Liver (tissue), 8 donors: ENCODE measurements at regions not wholly inside any gene's neighbourhood (a gene's known extent, or its start where the extent isn't known, plus 50 kb on each side); places are given as distances from the start of the nearest gene placed in this dataset.
A peak's percentile ranks its signal among the peaks of the same experiment; 100 is the strongest.

Experiments used
- DNase-seq: peaks from one replicate; pipeline ENCODE4 v3.0.0-alpha.2; 2017; ENCODE audit warnings: low spot score
- H3K27ac ChIP-seq, 2 donors: one replicate each; pipeline ENCODE4 v1.7.0; 2013; ENCODE audit warnings: inconsistent platforms in 2 of 2, low read length in 2 of 2, control low read depth in 1 of 2, low read depth in 1 of 2, mild to moderate bottlenecking in 1 of 2
- H3K27me3 ChIP-seq, 4 donors: one replicate each; pipeline versions ENCODE4 v1.6.1 to v1.7.0; 2013; ENCODE audit warnings: low read length in 3 of 4, inconsistent platforms in 1 of 4, mild to moderate bottlenecking in 1 of 4, moderate library complexity in 1 of 4; ENCODE audit not compliant: control insufficient read depth in 4 of 4, insufficient read depth in 4 of 4
- H3K36me3 ChIP-seq, 4 donors: one replicate each; pipeline versions ENCODE4 v1.6.1 to v1.7.0; 2013; ENCODE audit warnings: low read length in 3 of 4, mild to moderate bottlenecking in 3 of 4, low read depth in 1 of 4, moderate library complexity in 1 of 4; ENCODE audit not compliant: control insufficient read depth in 4 of 4, insufficient read depth in 3 of 4
- H3K4me1 ChIP-seq, 4 donors: one replicate each; pipeline versions ENCODE4 v1.6.1 to v1.7.0; 2013; ENCODE audit warnings: low read length in 3 of 4, mild to moderate bottlenecking in 3 of 4, moderate library complexity in 1 of 4; ENCODE audit not compliant: control insufficient read depth in 4 of 4, insufficient read depth in 4 of 4
- H3K4me3 ChIP-seq, 3 donors: one replicate each; pipeline versions ENCODE4 v1.6.1 to v1.7.0; 2013; ENCODE audit warnings: low read length in 3 of 3, control low read depth in 1 of 3, low read depth in 1 of 3, mild to moderate bottlenecking in 1 of 3
- H3K9ac ChIP-seq, 2 donors: one replicate each; pipeline ENCODE4 v1.7.0; 2013; ENCODE audit warnings: low read length in 2 of 2, mild to moderate bottlenecking in 2 of 2, moderate library complexity in 2 of 2, control low read depth in 1 of 2, low read depth in 1 of 2
- H3K9me3 ChIP-seq, 4 donors: one replicate each; pipeline versions ENCODE4 v1.6.1 to v1.7.0; 2013; ENCODE audit warnings: low read length in 3 of 4; ENCODE audit not compliant: control insufficient read depth in 4 of 4
- CTCF ChIP-seq: fragments of 150-350 bp; IDR thresholded peaks from 2 replicates; pipeline ENCODE4 v1.5.1; 2017; ENCODE audit warnings: improper control_type of control experiment, low read depth, low read length; ENCODE audit not compliant: missing input control
- EGR1 ChIP-seq, 2 donors: IDR thresholded peaks; 2 replicates each; pipeline ENCODE4 v1.6.1; 2016 to 2018; ENCODE audit warnings: antibody characterized with exemption in 2 of 2, low read depth in 2 of 2
- FOXA1 ChIP-seq: IDR thresholded peaks from 2 replicates; pipeline ENCODE4 v1.6.1; 2016; ENCODE audit warnings: antibody characterized with exemption
- FOXA2 ChIP-seq: IDR thresholded peaks from 2 replicates; pipeline ENCODE4 v1.6.1; 2016; ENCODE audit warnings: antibody characterized with exemption
- GABPA ChIP-seq, 2 donors: IDR thresholded peaks in 1 of 2; conservative IDR thresholded peaks in 1 of 2; 2 replicates each; pipeline ENCODE4 v1.6.1; 2016; ENCODE audit warnings: antibody characterized with exemption in 2 of 2, mild to moderate bottlenecking in 1 of 2, moderate library complexity in 1 of 2
- HNF4A ChIP-seq, 2 donors: conservative IDR thresholded peaks; 2 replicates each; pipeline ENCODE4 v1.6.1; 2016; ENCODE audit warnings: antibody characterized with exemption in 2 of 2, mild to moderate bottlenecking in 2 of 2
- HNF4G ChIP-seq: IDR thresholded peaks from 2 replicates; pipeline ENCODE4 v1.6.1; 2016; ENCODE audit warnings: antibody characterized with exemption
- JUND ChIP-seq, 2 donors: IDR thresholded peaks; 2 replicates each; pipeline ENCODE4 v1.6.1; 2016; ENCODE audit warnings: antibody characterized with exemption in 2 of 2
- MAX ChIP-seq: IDR thresholded peaks from 2 replicates; pipeline ENCODE4 v1.6.1; 2016; ENCODE audit warnings: antibody characterized with exemption
- NR2F2 ChIP-seq: IDR thresholded peaks from 2 replicates; pipeline ENCODE4 v1.6.1; 2016; ENCODE audit warnings: antibody characterized with exemption
- RAD21 ChIP-seq, 2 donors: IDR thresholded peaks; 2 replicates each; pipeline ENCODE4 v1.6.1; 2016; ENCODE audit warnings: antibody characterized with exemption in 2 of 2, mild to moderate bottlenecking in 2 of 2
- REST ChIP-seq: IDR thresholded peaks from 2 replicates; pipeline ENCODE4 v1.6.1; 2016; ENCODE audit warnings: antibody characterized with exemption, mild to moderate bottlenecking
- RXRA ChIP-seq, 2 donors: IDR thresholded peaks; 2 replicates each; pipeline ENCODE4 v1.6.1; 2017 to 2018; ENCODE audit warnings: antibody characterized with exemption in 2 of 2, mild to moderate bottlenecking in 1 of 2
- SP1 ChIP-seq: IDR thresholded peaks from 2 replicates; pipeline ENCODE4 v1.6.1; 2018; ENCODE audit warnings: antibody characterized with exemption, mild to moderate bottlenecking
- TAF1 ChIP-seq: conservative IDR thresholded peaks from 2 replicates; pipeline ENCODE4 v1.6.1; 2016; ENCODE audit warnings: antibody characterized with exemption, mild to moderate bottlenecking
- YY1 ChIP-seq: IDR thresholded peaks from 2 replicates; pipeline ENCODE4 v1.6.1; 2016; ENCODE audit warnings: antibody characterized with exemption, mild to moderate bottlenecking
- WGBS: extraction: QIAGEN DNeasy Blood & Tissue Kit; methylation state at CpG from one replicate; pipeline ENCODE4 v1.1.7; 2013; 5-methylcytosine and 5-hydroxymethylcytosine counted together
- TF ChIP-seq, protein P1 (sequence below): IDR thresholded peaks from 2 replicates; pipeline ENCODE4 v1.6.1; 2016; ENCODE audit warnings: antibody characterized with exemption
- TF ChIP-seq, protein P2 (sequence below): IDR thresholded peaks from 2 replicates; pipeline ENCODE4 v1.6.1; 2016; ENCODE audit warnings: antibody characterized with exemption
- donor health status: healthy.
- donor health status: healthy.
- donor health status: healthy.
- donor health status: healthy.
- donor health status: healthy.

- Histone ChIP-seq H3K4me3 (no peak overlapping the region), H3K4me1 (peaks cover 0 to 11% (median 2%) of the 10 kb centered on the region in 4 donors), H3K36me3 (no peaks in the 10 kb centered on the region), H3K27me3 (no peaks in the 10 kb centered on the region), H3K9me3 (no peaks in the 10 kb centered on the region), H3K9ac (no peak overlapping the region), H3K27ac (no peak overlapping the region)
- no peak for DNase-seq
- TF ChIP-seq CTCF (no peak), YY1 (no peak), TAF1 (no peak), HNF4G (no peak), EGR1 (IDR thresholded peaks at IDR 0.05; ENCODE audit: low read depth in 2 of 2) (no peak), MAX (no peak), REST (no peak), HNF4A (conservative IDR thresholded peaks at IDR 0.05) (no peak), RAD21 (IDR thresholded peaks at IDR 0.05) (no peak), JUND (IDR thresholded peaks at IDR 0.05) (no peak), SP1 (no peak), RXRA (IDR thresholded peaks at IDR 0.05) (no peak), FOXA2 (no peak), NR2F2 (no peak), GABPA (IDR thresholded peaks at IDR 0.05 in 1 of 2, conservative IDR thresholded peaks at IDR 0.05 in 1 of 2) (no peak)
- TF ChIP-seq, protein P1, sequence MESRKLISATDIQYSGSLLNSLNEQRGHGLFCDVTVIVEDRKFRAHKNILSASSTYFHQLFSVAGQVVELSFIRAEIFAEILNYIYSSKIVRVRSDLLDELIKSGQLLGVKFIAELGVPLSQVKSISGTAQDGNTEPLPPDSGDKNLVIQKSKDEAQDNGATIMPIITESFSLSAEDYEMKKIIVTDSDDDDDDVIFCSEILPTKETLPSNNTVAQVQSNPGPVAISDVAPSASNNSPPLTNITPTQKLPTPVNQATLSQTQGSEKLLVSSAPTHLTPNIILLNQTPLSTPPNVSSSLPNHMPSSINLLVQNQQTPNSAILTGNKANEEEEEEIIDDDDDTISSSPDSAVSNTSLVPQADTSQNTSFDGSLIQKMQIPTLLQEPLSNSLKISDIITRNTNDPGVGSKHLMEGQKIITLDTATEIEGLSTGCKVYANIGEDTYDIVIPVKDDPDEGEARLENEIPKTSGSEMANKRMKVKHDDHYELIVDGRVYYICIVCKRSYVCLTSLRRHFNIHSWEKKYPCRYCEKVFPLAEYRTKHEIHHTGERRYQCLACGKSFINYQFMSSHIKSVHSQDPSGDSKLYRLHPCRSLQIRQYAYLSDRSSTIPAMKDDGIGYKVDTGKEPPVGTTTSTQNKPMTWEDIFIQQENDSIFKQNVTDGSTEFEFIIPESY = no peak
- TF ChIP-seq, protein P2, sequence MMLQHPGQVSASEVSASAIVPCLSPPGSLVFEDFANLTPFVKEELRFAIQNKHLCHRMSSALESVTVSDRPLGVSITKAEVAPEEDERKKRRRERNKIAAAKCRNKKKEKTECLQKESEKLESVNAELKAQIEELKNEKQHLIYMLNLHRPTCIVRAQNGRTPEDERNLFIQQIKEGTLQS = no peak
- WGBS = 92% methylated on average over 2 of the region's 2 CpGs
Measured at GRCh38 chr13:99823961-99824360, 147.6 kb downstream of the ZIC5 start.

GRCh38 chr13:99822820-99823219, 148.7 kb downstream of the ZIC5 start:
- no peak overlapping the region for H3K9ac ChIP-seq
- TF ChIP-seq CTCF (no peak), HNF4G (no peak), FOXA2 (peak; percentile 19), FOXA1 (no peak), RAD21 (IDR thresholded peaks at IDR 0.05) (no peak)
- no peak overlapping the region for H3K27ac ChIP-seq
- no peaks in the 10 kb centered on the region for H3K27me3 ChIP-seq
- H3K9me3 ChIP-seq = no peaks in the 10 kb centered on the region
- no peaks in the 10 kb centered on the region for H3K36me3 ChIP-seq
- no peak overlapping the region for H3K4me3 ChIP-seq
- 59% methylated on average over 2 of the region's 2 CpGs for WGBS
- H3K4me1 ChIP-seq = peaks cover 0 to 11% (median 2%) of the 10 kb centered on the region in 4 donors
- DNase-seq = no peak
